GM19023 (cell line): ENCODE measurements at regions not wholly inside any gene's neighbourhood (a gene's known extent, or its start where the extent isn't known, plus 50 kb on each side); places are given as distances from the start of the nearest gene placed in this dataset.

Experiments used
- ATAC-seq: cut with Tn5 transposase; IDR thresholded peaks from one replicate; pipeline ENCODE4 v1.9.1; 2021; ENCODE audit warnings: mild to moderate bottlenecking, moderate library complexity; ENCODE audit not compliant: unreplicated experiment

DNA sequence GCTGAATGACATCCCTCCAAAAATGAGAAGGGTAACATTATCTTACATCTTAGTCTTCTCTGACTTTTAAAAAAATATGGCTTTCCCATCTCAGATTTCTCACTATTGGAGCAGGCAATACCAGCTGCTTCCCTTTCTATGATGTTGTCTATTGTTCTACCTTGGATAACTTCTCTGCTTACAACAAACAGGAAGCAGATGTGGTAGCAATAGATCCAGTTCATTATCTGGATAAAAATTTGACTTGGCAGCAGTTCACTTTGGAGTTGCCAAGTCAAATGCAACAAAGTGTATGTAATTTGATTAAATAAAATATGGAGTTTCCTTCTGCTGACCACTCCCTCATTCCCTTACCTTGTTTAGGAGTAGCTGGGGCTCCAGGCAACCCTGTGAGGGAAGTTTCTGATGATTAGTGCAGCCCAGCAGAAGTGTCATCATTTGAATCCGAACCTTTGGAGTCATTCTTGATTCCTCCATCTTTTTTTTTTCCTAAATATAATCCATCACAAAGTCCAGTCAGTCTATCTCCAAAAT, 72.0 kb upstream of the GPRIN3 start:
- no peak for ATAC-seq

DNA sequence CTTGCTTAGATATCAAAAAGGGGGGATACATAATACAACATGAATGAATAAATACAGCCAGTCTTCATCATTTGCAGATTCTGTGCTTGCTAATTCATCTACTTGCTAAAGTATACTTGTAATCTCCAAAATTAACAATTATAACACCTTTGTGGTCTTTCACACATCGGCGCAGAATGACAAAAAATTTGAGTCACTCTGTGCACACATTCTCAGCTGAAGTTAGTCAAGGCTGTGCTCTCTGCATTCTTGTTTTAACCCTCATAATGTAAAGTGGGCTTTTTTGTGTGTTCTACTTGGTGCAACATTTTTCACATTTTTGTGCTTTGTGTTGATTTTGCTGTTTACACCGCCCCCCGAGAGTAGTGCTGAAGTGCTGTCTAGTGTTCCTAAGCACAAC, 65.8 kb upstream of the GPRIN3 start:
- ATAC-seq = no peak

DNA sequence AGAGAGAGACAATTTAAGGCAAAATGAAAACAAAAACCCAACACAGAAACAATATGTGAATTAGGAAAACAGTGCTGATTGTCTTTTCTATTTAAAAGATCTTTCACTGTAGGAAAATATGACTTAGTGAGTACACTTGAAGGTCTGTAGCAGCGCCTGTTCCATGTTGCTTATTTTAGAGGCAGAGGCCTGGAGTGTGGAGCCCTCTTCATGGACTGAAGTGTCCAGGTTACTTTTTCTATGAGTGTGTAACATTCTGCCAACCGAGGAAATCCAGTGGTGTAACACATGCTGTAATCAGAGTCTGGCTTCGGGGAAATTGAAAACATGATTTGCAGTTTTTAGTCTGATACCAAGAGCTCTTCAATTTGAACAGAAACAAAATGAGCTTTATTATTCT, 64.0 kb upstream of the GPRIN3 start:
- no peak for ATAC-seq

DNA sequence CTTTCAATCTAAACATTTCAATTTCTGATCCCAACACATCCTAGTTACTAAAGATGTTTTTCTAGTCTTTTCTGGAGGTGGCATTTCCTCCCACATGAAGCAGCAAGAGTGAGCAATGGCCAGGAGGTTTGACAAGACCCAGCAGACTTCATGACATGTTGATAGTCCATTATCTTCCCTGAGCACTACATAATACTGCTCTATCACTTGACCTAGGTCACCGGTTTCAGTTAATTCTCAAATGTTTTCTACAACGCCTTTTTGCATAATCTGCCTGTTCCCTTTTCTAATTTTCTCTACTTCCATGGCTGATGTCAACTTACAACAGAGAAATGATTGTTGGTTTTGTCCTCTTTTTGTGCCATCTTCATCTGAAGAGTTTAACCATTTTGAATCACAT, 62.0 kb upstream of the GPRIN3 start:
- no peak for ATAC-seq

DNA sequence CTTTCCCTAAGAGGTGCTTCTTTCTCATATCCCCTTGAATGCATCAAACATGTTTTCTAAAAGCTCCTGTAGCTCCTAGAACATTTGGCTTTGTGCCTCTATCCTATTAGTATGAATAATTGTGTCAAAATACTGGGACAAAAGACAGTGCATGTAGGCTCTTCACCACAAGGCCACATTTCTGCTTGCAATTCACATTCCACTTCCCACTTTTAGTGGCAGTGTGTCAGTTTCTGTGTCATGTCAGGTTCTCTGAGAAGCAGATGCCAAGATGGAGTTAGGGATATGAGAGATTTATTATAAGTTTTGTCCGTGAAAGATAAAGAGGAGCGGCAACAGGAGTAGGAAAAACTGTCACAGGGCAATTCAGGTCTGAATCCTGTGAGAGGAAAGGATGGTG, 61.3 kb upstream of the GPRIN3 start:
- no peak for ATAC-seq

DNA sequence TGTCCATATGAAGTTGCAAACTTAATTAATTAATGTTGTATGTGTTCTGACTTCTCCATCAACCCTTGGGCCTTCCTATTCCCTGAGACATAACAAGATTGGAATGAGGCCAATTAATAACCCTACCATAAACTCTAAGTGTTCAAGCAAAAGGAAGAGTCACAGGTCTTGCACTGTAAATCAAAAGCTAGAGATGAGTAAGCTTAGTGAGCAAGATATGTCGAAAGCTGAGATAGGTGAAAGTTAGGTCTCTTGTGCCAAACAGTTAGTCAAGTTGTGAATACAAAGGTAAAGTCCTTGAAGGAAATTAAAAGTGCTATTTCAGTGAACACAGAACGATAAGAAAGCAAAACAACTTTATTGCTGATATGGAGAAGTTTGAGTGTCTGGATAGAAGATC, 58.2 kb upstream of the GPRIN3 start:
- no peak for ATAC-seq

DNA sequence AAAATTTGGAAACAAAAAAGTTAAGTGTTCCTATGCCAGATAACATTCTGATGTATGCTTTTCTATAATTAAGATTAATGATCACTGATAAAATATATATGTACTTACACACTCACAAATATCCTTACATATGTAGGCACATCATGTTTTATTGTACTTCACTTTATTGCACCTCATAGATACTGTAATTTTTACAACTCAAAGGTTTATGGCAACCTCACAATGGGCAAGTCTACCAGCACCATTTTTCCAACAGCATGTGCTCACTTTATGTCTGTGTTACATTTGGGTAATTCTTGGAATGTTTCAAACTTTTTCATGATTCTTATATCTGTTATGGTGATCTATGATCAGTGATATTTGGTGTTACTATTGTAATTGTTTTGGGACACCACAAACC, 57.8 kb upstream of the GPRIN3 start:
- no peak for ATAC-seq

DNA sequence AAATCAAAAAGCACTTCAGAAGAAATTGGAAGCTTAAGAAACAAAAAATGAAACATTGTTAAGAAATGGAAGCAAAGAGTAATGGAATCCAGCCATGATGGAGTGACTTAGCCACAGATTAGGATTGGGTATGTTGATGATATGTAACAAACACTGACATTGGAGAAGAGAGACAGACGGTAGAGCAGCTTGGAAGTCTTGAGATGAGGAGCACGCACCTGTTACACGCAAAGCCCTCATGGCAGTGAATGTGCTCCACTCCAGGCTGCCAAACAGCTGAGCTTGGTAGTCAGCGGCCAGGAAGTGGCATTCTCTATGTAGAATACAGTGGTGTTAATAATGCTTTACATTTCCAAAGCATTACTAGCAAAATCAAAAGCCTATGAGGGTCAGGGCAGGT, 56.9 kb upstream of the GPRIN3 start:
- no peak for ATAC-seq

DNA sequence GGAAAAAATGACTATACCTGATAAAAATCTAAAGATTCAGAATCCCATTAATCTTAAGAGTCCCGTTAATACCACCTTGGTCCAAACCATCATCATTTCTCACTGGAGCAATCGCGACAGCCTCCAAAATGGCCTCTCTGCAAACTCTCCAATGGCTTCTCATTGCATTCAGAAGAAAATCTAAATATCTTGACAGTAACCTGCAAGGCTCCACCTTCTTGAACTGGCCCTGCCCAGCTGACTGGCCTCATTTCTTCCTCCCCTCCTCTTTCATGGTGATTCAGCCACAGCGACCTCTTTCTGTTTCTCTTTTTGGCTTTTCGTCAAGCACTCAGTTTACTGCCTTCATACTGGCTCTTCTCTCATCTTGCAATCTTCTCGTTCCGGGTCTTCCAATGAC, 56.2 kb upstream of the GPRIN3 start:
- no peak for ATAC-seq

DNA sequence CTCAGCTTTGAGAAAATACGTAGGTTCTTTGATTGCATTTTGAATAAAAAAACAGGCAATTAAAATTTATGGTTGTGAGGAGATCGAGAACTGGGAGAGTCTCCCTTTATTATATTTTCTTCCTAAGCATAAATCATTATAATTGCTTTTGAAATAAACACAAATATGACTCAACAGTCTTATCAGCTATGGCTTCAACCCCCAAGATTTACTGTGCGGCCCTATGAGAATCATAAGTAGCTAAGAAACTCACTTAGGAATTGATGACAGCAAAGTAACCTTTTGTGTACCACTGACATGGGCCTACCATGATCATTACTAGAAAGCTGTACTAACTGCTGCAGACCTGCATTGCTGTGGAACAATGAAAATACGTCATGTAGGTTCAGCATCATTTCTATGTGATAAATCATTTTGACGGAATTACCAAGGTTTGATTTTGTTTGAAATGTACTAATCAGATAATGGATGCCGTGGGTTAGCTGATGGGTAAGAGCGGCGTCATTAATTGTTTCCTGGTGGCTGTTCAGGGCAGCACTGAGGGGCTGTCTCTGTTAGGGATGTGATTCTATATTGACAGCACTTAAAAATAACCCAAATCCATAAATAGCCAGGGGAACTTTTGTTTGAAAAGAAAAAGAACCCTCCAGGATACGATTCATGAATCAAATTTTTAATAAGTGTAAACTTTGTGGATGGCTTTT, 51.5 kb upstream of the GPRIN3 start:
- no peak for ATAC-seq

DNA sequence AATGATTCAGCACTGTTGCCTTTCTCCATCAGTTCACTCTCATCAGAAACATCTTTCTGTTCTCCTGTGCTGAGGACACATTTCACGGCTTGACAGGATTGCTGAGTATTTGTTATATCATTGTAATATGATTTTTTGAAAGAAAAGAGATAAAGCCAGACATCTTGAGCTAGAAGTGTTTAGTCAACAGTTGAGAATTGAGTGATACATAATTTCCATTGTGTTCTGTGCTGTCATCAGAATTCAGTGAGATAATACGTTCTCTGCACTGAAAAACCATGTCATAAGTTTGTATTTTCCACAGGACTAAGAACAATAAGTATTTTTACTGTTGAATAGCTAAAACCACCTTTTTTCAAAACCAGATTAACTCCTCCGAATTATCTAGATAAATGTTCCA, 50.2 kb upstream of the GPRIN3 start:
- ATAC-seq = no peak
